HS-27A (cell line): ENCODE measurements at regions not wholly inside any gene's neighbourhood (a gene's known extent, or its start where the extent isn't known, plus 50 kb on each side); places are given as distances from the start of the nearest gene placed in this dataset.

Source experiments
- DNase-seq: peaks from one replicate; pipeline ENCODE4 v3.0.0-alpha.2; 2012; ENCODE audit warnings: low read depth, missing footprints

- no peak for DNase-seq
Measured at GRCh38 chrX:140848800-140849199, 139.2 kb downstream of the LINC00632 start.

DNA sequence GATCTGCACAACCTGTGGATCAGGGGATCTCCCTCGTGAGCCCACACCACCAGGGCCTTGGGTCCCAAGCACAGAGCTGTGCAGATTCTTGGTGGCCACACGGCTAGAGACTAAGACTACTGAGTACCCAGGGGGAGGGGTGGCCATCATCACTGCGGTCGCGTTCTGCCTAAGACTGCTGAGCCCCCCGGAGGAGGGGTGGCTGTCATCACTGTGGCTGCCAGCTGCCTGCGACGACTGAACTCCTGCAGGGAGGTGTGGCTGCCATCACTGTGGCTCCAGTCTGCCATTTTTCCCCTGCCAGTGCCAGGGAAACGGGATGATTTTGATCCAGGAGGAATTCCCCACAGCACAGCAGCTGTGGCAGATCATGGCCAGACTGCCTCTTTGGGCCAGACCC, 141.7 kb upstream of the SPANXB1 start:
- no peak for DNase-seq

DNA sequence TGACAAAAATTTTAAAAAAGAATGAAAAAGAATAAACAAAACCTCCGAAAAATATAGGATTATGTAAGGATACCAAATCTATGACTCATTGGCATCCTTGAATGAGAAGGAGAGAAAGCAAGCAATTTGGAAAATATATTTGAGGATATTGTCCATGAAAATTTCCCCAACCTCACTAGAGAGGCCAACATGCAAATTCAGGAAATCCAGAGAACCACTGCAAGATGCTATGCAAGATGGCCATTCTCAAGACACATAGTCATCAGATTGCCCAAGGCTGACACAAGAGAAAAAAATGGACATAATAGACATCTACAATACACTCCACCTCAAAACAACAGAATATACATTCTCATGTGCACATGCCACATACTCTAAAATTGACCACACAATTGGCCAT, 135.9 kb upstream of the SPANXB1 start:
- peak; percentile 42 for DNase-seq

DNA sequence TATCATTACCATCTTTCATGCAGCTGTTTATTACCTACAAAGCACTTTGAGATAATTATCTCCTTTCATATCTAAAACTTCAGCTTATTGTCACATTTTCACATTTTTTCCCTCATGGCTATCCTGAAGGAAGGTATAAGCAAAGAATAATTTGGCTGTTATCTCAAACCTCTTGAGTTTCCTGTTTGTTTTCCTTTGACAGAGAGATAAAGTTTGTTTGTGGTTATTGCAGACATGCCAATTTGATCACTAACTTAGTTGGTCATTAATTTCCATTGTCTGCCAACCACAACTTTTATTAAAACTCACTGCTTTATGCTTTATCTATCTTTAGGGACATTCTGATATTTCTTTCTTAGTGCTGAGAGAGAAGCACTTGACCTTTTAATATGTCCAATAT, 89.8 kb upstream of the SPANXB1 start:
- DNase-seq, result no peak

DNA sequence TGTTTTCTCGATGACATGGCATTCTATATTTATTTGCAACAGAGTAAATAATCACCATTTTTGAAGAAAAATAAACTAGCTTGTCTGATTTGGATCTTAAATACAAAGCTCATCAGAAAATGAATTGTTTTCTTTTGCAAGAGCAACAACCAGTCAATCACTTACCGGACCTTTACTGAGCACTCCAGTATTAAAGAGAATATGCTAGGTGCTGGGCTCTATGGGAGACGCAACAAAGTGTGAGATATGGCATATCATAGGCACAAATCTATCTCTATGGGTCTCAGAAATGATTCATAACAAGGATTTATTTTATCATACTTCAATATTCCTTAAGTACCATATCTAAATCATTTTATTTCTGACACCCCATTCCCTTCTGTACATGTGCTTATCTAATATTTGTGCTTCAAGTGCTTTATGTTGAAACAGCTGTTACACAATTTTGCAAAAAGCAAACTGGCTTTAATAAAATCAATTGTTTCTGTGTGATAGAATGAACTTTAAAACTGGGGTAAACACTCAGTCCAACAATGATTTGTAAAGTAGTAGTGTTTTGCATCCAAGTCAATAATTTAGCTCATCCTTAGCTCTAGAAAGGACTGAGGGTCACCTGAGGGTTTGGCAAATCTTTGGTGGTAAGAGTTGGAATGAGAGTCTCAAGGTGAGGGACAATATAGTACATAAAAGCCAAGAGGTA, 88.4 kb upstream of the SPANXB1 start:
- no peak for DNase-seq

- no peak for DNase-seq
Measured at GRCh38 chrX:140916872-140917271, 85.5 kb upstream of the SPANXB1 start.

DNA sequence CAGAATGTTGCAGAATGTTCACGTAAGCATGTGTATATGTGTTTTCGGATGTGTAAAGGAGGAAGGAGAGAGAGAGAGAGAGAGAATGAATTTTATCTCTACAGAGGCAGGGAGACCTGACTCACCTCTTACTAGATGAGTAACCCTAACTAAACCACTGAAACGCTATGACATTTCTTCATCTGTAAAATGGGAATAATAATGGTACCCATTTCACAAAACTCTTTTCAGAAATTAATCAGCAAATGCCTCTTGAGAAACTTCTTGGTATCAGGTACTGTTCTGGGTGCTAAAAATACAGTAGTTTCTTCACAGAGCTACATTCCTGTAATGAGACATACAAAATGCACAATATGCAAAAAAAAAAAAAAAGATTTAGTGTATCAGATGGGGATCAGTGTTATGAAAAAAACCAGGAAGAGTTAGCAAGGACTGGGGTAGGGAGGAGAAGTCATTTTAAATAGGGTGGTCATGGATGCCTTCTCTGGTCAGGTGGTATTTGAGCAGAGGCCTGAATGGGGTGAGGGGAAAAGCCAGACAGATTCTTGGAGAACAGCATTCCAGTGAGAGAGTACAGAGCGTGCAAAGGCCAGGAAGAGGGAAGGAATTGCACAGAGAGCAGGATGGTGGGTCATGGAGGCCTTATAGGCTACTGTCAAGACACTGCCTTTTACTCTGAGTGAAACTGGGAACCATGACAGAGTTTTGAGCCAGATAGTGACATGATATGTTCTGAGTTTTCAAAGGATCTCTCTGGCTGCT, 84.9 kb upstream of the SPANXB1 start:
- DNase-seq, result no peak

- peak; percentile 27 for DNase-seq
Measured at GRCh38 chrX:140918398-140919038, 83.9 kb upstream of the SPANXB1 start.

GRCh38 chrX:140920416-140920815, 82.0 kb upstream of the SPANXB1 start:
- DNase-seq, result no peak

- no peak for DNase-seq
Measured at GRCh38 chrX:140923118-140923517, 79.3 kb upstream of the SPANXB1 start.

DNA sequence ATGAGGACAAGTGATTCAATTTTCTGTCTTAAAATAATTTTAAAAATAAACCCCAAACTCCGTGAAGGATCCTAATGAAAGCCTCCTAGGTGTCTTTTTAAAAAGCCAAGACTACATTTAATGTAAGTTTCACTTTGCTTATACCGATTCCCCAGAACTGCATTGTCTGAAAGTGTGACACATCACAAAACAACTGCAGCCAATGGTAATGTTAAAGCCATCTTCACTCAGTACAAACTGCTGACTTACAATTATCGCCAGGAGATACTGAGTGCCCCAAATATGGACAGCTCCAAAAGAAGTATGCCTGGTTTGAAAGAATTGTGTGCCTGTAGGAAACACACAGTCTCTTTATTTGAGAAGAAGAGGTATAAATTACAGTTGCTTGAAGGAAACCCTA, 73.7 kb upstream of the SPANXB1 start:
- no peak for DNase-seq

GRCh38 chrX:140933016-140933415, 69.4 kb upstream of the SPANXB1 start:
- no peak for DNase-seq

- DNase-seq, result no peak
Measured at GRCh38 chrX:140933874-140934655, 68.3 kb upstream of the SPANXB1 start.

GRCh38 chrX:140943513-140943912, 58.9 kb upstream of the SPANXB1 start:
- DNase-seq, result no peak

GRCh38 chrX:140944710-140945109, 57.7 kb upstream of the SPANXB1 start:
- no peak for DNase-seq

DNA sequence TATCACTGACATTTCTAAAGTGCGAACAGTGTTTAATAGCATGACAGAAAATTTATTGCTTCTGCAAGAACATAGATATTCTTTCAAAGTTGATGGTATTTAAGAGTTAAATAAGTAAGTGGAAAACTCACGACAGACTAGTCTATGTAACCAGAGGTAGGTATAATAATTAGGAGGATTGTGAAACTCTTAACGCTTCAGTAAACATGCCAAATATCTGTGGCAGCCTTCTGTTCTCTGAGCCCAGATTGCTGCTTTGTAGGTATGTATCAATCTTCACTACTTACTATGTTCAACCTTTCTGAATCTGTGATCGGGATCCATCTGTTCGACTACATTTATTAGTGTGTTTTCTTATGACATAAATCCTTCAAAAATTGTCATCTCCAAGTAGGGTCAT, 53.6 kb upstream of the SPANXB1 start:
- no peak for DNase-seq

- DNase-seq, result no peak
Measured at GRCh38 chrX:140949233-140949632, 53.2 kb upstream of the SPANXB1 start.
